GM23338 (cell line): ENCODE measurements at regions not wholly inside any gene's neighbourhood (a gene's known extent, or its start where the extent isn't known, plus 50 kb on each side); places are given as distances from the start of the nearest gene placed in this dataset.

Experiments used
- CREB1 ChIP-seq: fragments of 250-450 bp; sonication (Bioruptor Pico); IDR thresholded peaks from 2 replicates; pipeline ENCODE4 v1.5.0; 2020; ENCODE audit warnings: low read depth, mild to moderate bottlenecking, moderate library complexity
- ETS1 ChIP-seq: IDR thresholded peaks from 2 replicates; pipeline ENCODE4 v1.6.1; 2016; ENCODE audit warnings: antibody characterized with exemption
- EZH2 ChIP-seq: fragments of 200-600 bp; sonication (generic); IDR thresholded peaks from one replicate; pipeline ENCODE4 v1.8.0; 2017; ENCODE audit warnings: antibody characterized with exemption, mild to moderate bottlenecking, low read depth; ENCODE audit not compliant: unreplicated experiment
- EZH2phosphoT487 ChIP-seq: fragments of 200-600 bp; sonication (generic); IDR thresholded peaks from one replicate; pipeline ENCODE4 v1.8.1; 2018; ENCODE audit warnings: antibody characterized with exemption; ENCODE audit not compliant: unreplicated experiment
- JUNB ChIP-seq: IDR thresholded peaks from one replicate; pipeline ENCODE4 v1.6.1; 2016; ENCODE audit warnings: antibody characterized with exemption; ENCODE audit not compliant: unreplicated experiment
- POLR2AphosphoS5 ChIP-seq: IDR thresholded peaks from 2 replicates; pipeline ENCODE4 v1.6.1; 2016; ENCODE audit warnings: antibody characterized with exemption, low read depth
- ZNF114 ChIP-seq: fragments of 250-450 bp; sonication (Bioruptor Pico); IDR thresholded peaks from 2 replicates; pipeline ENCODE4 v1.5.0; 2020; ENCODE audit warnings: mild to moderate bottlenecking, moderate library complexity
- ZNF462 ChIP-seq: fragments of 250-450 bp; sonication (Bioruptor Pico); IDR thresholded peaks from 2 replicates; pipeline ENCODE4 v1.5.0; 2020; ENCODE audit warnings: mild to moderate bottlenecking, moderate library complexity
- TF ChIP-seq, protein P1 (sequence below), 2 experiments: fragments of 200-600 bp in 1 of 2; sonication (generic) in 1 of 2; conservative IDR thresholded peaks; 2 replicates each; pipeline versions ENCODE4 v1.5.1 to v1.6.1; 2016 to 2017; ENCODE audit warnings: antibody characterized with exemption in 2 of 2, low read depth in 2 of 2, mild to moderate bottlenecking in 2 of 2, moderate library complexity in 1 of 2
- TF ChIP-seq, protein P2 (sequence below): IDR thresholded peaks from one replicate; pipeline ENCODE4 v1.6.1; 2018; ENCODE audit warnings: antibody characterized with exemption; ENCODE audit not compliant: unreplicated experiment

DNA sequence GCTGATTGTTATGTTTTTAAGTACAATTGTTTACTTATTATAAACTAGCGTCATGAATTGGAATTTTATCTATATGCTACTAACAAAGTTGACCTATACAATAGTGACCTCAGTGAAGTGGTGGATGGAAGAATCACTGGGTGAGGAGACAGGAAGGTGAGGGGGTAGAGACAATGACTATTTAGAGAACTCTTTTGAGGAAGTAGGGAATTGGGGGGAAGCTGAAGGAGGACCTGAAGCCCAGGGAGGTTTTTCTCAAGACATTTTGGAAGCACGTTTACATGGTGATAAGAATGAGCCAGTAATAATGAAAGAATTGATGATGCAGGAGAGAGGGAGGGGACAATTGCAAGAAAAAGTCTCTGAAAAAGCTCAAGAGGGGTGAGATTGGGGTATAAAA, 96.4 kb downstream of the RPS12 start:
- TF ChIP-seq, protein P1, sequence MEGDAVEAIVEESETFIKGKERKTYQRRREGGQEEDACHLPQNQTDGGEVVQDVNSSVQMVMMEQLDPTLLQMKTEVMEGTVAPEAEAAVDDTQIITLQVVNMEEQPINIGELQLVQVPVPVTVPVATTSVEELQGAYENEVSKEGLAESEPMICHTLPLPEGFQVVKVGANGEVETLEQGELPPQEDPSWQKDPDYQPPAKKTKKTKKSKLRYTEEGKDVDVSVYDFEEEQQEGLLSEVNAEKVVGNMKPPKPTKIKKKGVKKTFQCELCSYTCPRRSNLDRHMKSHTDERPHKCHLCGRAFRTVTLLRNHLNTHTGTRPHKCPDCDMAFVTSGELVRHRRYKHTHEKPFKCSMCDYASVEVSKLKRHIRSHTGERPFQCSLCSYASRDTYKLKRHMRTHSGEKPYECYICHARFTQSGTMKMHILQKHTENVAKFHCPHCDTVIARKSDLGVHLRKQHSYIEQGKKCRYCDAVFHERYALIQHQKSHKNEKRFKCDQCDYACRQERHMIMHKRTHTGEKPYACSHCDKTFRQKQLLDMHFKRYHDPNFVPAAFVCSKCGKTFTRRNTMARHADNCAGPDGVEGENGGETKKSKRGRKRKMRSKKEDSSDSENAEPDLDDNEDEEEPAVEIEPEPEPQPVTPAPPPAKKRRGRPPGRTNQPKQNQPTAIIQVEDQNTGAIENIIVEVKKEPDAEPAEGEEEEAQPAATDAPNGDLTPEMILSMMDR (conservative IDR thresholded peaks at IDR 0.05; ENCODE audit: low read depth in 2 of 2), result no peak
- TF ChIP-seq EZH2 (no peak), POLR2AphosphoS5 (no peak), CREB1 (CRISPR knock-in tag) (no peak), JUNB (no peak), EZH2phosphoT487 (no peak), ETS1 (no peak), ZNF114 (CRISPR knock-in tag) (no peak), ZNF462 (no peak)
- TF ChIP-seq, protein P2, sequence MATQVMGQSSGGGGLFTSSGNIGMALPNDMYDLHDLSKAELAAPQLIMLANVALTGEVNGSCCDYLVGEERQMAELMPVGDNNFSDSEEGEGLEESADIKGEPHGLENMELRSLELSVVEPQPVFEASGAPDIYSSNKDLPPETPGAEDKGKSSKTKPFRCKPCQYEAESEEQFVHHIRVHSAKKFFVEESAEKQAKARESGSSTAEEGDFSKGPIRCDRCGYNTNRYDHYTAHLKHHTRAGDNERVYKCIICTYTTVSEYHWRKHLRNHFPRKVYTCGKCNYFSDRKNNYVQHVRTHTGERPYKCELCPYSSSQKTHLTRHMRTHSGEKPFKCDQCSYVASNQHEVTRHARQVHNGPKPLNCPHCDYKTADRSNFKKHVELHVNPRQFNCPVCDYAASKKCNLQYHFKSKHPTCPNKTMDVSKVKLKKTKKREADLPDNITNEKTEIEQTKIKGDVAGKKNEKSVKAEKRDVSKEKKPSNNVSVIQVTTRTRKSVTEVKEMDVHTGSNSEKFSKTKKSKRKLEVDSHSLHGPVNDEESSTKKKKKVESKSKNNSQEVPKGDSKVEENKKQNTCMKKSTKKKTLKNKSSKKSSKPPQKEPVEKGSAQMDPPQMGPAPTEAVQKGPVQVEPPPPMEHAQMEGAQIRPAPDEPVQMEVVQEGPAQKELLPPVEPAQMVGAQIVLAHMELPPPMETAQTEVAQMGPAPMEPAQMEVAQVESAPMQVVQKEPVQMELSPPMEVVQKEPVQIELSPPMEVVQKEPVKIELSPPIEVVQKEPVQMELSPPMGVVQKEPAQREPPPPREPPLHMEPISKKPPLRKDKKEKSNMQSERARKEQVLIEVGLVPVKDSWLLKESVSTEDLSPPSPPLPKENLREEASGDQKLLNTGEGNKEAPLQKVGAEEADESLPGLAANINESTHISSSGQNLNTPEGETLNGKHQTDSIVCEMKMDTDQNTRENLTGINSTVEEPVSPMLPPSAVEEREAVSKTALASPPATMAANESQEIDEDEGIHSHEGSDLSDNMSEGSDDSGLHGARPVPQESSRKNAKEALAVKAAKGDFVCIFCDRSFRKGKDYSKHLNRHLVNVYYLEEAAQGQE, result no peak
